H54 (cell line): ENCODE measurements at regions not wholly inside any gene's neighbourhood (a gene's known extent, or its start where the extent isn't known, plus 50 kb on each side); places are given as distances from the start of the nearest gene placed in this dataset.

ENCODE experiments used
- DNase-seq: peaks from one replicate; pipeline ENCODE4 v3.0.0; 2011; ENCODE audit warnings: low spot score, mixed read lengths; ENCODE audit not compliant: insufficient read length
- FAIRE-seq: peaks from 3 replicates; lab custom pipeline; 2011; peaks lifted over from hg19 to GRCh38; lab: Jason Lieb, UNC
- POLR2A ChIP-seq: IDR thresholded peaks from 2 replicates; pipeline ENCODE4 v1.6.1; 2011; ENCODE audit warnings: low read depth, mild to moderate bottlenecking, low read length

- FAIRE-seq = no peak
- TF ChIP-seq POLR2A = no peak
- no peak for DNase-seq
These were observed 239.6 kb upstream of the FOXD3 start for GRCh38 chr1:63082766-63083165.

GRCh38 chr1:63087966-63088365 lies 234.4 kb upstream of the FOXD3 start:
- FAIRE-seq (no peak), DNase-seq (no peak)
- no peak for TF ChIP-seq POLR2A

- FAIRE-seq = no peak
- DNase-seq = no peak
- TF ChIP-seq POLR2A = no peak
These were observed 223.2 kb upstream of the FOXD3 start for GRCh38 chr1:63099188-63099587.

GRCh38 chr1:63101336-63101735 lies 221.0 kb upstream of the FOXD3 start:
- TF ChIP-seq POLR2A = no peak
- DNase-seq = no peak
- no peak for FAIRE-seq

GRCh38 chr1:63103682-63104081 lies 218.7 kb upstream of the FOXD3 start:
- no peak for DNase-seq
- FAIRE-seq = no peak
- TF ChIP-seq POLR2A = no peak

GRCh38 chr1:63107066-63107465 lies 215.3 kb upstream of the FOXD3 start:
- TF ChIP-seq POLR2A = no peak
- DNase-seq (no peak), FAIRE-seq (no peak)

GRCh38 chr1:63108206-63108605 lies 214.2 kb upstream of the FOXD3 start:
- DNase-seq (no peak), FAIRE-seq (peak; percentile 38)
- no peak for TF ChIP-seq POLR2A

- TF ChIP-seq POLR2A = no peak
- DNase-seq (peak; percentile 23), FAIRE-seq (peak; percentile 99)
These were observed 210.0 kb upstream of the FOXD3 start for GRCh38 chr1:63112155-63112900.

- no peak for TF ChIP-seq POLR2A
- DNase-seq = no peak
These were observed 206.8 kb upstream of the FOXD3 start for GRCh38 chr1:63115527-63115926.

GRCh38 chr1:63116016-63116415 lies 206.4 kb upstream of the FOXD3 start:
- peak; percentile 94 for FAIRE-seq
- TF ChIP-seq POLR2A = no peak
- peak; percentile 18 for DNase-seq

More at GRCh38 chr1:63115527-63115926, 206.8 kb upstream of the FOXD3 start:
- no peak for FAIRE-seq

- TF ChIP-seq POLR2A = no peak
- DNase-seq = no peak
- FAIRE-seq = no peak
These were observed 202.7 kb upstream of the FOXD3 start for GRCh38 chr1:63119575-63120155.

- DNase-seq (no peak), FAIRE-seq (no peak)
- no peak for TF ChIP-seq POLR2A
These were observed 200.3 kb upstream of the FOXD3 start for GRCh38 chr1:63122079-63122478.

- TF ChIP-seq POLR2A = no peak
- FAIRE-seq = peak; percentile 65
These were observed 197.6 kb upstream of the FOXD3 start for GRCh38 chr1:63124666-63125191.

GRCh38 chr1:63126104-63126503 lies 196.3 kb upstream of the FOXD3 start:
- no peak for DNase-seq
- FAIRE-seq = no peak
- TF ChIP-seq POLR2A = no peak

More at GRCh38 chr1:63124666-63125191, 197.6 kb upstream of the FOXD3 start:
- DNase-seq = no peak
